H1 (cell line): ENCODE measurements at regions not wholly inside any gene's neighbourhood (a gene's known extent, or its start where the extent isn't known, plus 50 kb on each side); places are given as distances from the start of the nearest gene placed in this dataset.

Experiments used
- CHD7 ChIP-seq: fragments of 300-600 bp; sonication (generic); IDR thresholded peaks from 2 replicates; pipeline ENCODE4 v1.7.1; 2012; ENCODE audit warnings: low read length, moderate library complexity, mild to moderate bottlenecking, inconsistent platforms; ENCODE audit not compliant: insufficient replicate concordance
- KDM1A ChIP-seq: fragments of 200-600, 300-600 bp; sonication (generic); IDR thresholded peaks from 2 replicates; pipeline ENCODE4 v1.7.1; 2016; ENCODE audit warnings: mild to moderate bottlenecking, low read length, borderline replicate concordance

DNA sequence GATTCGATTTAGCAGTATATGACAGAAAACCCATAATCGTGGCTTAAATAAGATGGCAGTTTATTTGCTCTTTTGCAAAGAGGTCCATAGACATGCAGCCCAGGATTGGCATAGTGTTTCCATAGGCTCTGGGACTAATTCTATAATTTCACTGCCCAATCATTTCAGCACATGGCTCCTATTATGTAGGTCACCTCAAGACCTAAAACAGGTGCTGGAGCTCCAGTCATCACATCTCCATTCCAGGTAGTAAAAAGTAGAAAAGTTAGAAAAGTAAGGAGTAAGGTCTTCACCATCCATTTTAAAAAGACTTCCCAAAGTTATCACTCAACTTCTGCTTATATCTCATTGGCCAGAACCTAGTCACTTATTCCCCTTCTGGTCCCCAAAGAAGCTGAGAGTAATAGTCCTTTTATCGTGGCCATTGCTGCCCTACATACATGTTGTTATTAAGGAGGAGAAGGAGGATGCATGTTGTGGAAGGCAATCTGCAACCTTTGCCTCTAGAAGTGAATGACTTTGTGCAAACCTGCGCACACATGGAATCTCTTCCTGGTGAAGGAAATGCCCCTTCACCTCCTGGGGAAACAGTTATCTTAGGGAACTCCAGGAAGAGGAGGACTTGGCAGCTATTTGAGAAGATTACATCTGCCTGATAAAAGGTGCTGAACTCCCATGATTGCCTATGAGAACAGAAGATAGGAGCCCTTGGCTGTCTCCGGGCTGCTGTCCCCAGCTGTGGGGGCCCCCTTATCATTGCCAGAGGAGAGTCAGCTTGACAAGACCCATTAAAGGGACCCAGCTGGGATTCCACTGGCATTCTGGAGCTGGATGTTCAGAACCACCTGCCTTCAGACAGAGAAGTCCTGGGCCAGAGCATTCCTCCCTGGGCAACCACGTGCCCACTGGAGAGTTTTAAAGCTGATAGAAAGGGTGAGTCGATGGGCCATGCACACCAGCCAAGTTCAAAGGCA lies 330.6 kb upstream of the ZMIZ1 start (continued):
- TF ChIP-seq CHD7 (no peak), KDM1A (0 out of 2 replicates have a peak, but pooled peaks have one; percentile 29)
